Mesendoderm (in vitro differentiated cells): ENCODE measurements at regions not wholly inside any gene's neighbourhood (a gene's known extent, or its start where the extent isn't known, plus 50 kb on each side); places are given as distances from the start of the nearest gene placed in this dataset.

Experiments
- DNase-seq: peaks from one replicate; pipeline ENCODE4 v3.0.0; 2013
- H2AK5ac ChIP-seq: 2 replicates; pipeline ENCODE4 v1.6.1; 2013; ENCODE audit warnings: low read length, inconsistent platforms
- H2BK120ac ChIP-seq: 2 replicates; pipeline ENCODE4 v1.6.1; 2013; ENCODE audit warnings: low read depth, mild to moderate bottlenecking, low read length, moderate library complexity, mixed read lengths
- H2BK15ac ChIP-seq: replicated peaks from 2 replicates; pipeline ENCODE4 v1.6.1; 2013; ENCODE audit warnings: low read depth, mild to moderate bottlenecking, moderate library complexity
- H2BK5ac ChIP-seq: 2 replicates; pipeline ENCODE4 v1.6.1; 2013; ENCODE audit warnings: low read length, inconsistent platforms
- H3K18ac ChIP-seq: 2 replicates; pipeline ENCODE4 v1.6.1; 2013; ENCODE audit warnings: mild to moderate bottlenecking, low read length, mixed read lengths
- H3K23ac ChIP-seq: one replicate; pipeline ENCODE4 v1.6.1; 2013; ENCODE audit warnings: low read length
- H3K27ac ChIP-seq: 2 replicates; pipeline ENCODE4 v1.5.1; 2013; ENCODE audit warnings: low read depth, mild to moderate bottlenecking, inconsistent platforms, low read length, moderate library complexity
- H3K27me3 ChIP-seq: 2 replicates; pipeline ENCODE4 v1.6.1; 2013; ENCODE audit warnings: low read length, control low read depth, mild to moderate bottlenecking, inconsistent platforms; ENCODE audit not compliant: insufficient read depth, poor library complexity
- H3K36me3 ChIP-seq: 2 replicates; pipeline ENCODE4 v1.6.1; 2013; ENCODE audit warnings: low read length, inconsistent platforms; ENCODE audit not compliant: control insufficient read depth, insufficient read depth
- H3K4ac ChIP-seq: one replicate; pipeline ENCODE4 v1.6.1; 2013; ENCODE audit warnings: low read depth, mild to moderate bottlenecking, low read length, moderate library complexity
- H3K4me1 ChIP-seq: 2 replicates; pipeline ENCODE4 v1.6.1; 2013; ENCODE audit warnings: low read depth, low read length, inconsistent platforms; ENCODE audit not compliant: control insufficient read depth
- H3K4me2 ChIP-seq: 2 replicates; pipeline ENCODE4 v1.6.1; 2013; ENCODE audit warnings: low read length
- H3K4me3 ChIP-seq: 2 replicates; pipeline ENCODE4 v1.5.1; 2013; ENCODE audit warnings: mild to moderate bottlenecking, low read length
- H3K56ac ChIP-seq: one replicate; pipeline ENCODE4 v1.6.1; 2013; ENCODE audit warnings: low read length
- H3K79me1 ChIP-seq: 2 replicates; pipeline ENCODE4 v1.6.1; 2013; ENCODE audit warnings: low read length, inconsistent platforms
- H3K79me2 ChIP-seq: 2 replicates; pipeline ENCODE4 v1.6.1; 2013; ENCODE audit warnings: mild to moderate bottlenecking, low read length; ENCODE audit not compliant: control insufficient read depth, insufficient read depth
- H3K9ac ChIP-seq: 2 replicates; pipeline ENCODE4 v1.6.1; 2013; ENCODE audit warnings: low read length, inconsistent platforms
- H4K5ac ChIP-seq: one replicate; pipeline ENCODE4 v1.6.1; 2013; ENCODE audit warnings: low read length
- H4K8ac ChIP-seq: one replicate; pipeline ENCODE4 v1.6.1; 2013; ENCODE audit warnings: low read depth, mild to moderate bottlenecking, control low read depth, low read length, moderate library complexity
- WGBS: extraction: QIAGEN DNeasy Blood & Tissue Kit; methylation state at CpG from one replicate; pipeline ENCODE4 v1.1.7; 2013; ENCODE audit warnings: low lambda C conversion rate, missing lambda C conversion rate; ENCODE audit not compliant: insufficient coverage; ENCODE audit errors: extremely low coverage; 5-methylcytosine and 5-hydroxymethylcytosine counted together

GRCh38 chr2:104599787-104600510 lies 254.0 kb upstream of the POU3F3 start:
- no peak overlapping the region for H4K8ac ChIP-seq
- H3K4me3 ChIP-seq, result no peak overlapping the region
- no peak overlapping the region for H3K9ac ChIP-seq
- H3K27ac ChIP-seq, result no peak overlapping the region
- H3K4me2 ChIP-seq, result no peak overlapping the region
- no peak overlapping the region for H3K23ac ChIP-seq
- H3K56ac ChIP-seq, result no peak overlapping the region
- no peaks in the 10 kb centered on the region for H3K36me3 ChIP-seq
- no peak overlapping the region for H2AK5ac ChIP-seq
- no peaks in the 10 kb centered on the region for H3K79me1 ChIP-seq
- H3K4ac ChIP-seq, result no peak overlapping the region
- H2BK15ac ChIP-seq, result no peak overlapping the region
- no peaks in the 10 kb centered on the region for H3K27me3 ChIP-seq
- no peaks in the 10 kb centered on the region for H3K4me1 ChIP-seq
- WGBS, result no CpG with 5 or more reads among the region's 2 CpGs
- H3K79me2 ChIP-seq, result no peaks in the 10 kb centered on the region
- H4K5ac ChIP-seq, result no peak overlapping the region
- H3K18ac ChIP-seq, result no peak overlapping the region
- no peak overlapping the region for H2BK120ac ChIP-seq
- no peak overlapping the region for H2BK5ac ChIP-seq
- no peak for DNase-seq

- Histone ChIP-seq H3K18ac (no peak overlapping the region), H2AK5ac (no peak overlapping the region), H3K4me2 (no peak overlapping the region), H3K36me3 (no peaks in the 10 kb centered on the region), H3K9ac (no peak overlapping the region), H3K4me1 (no peaks in the 10 kb centered on the region), H2BK120ac (no peak overlapping the region), H3K56ac (no peak overlapping the region), H3K23ac (no peak overlapping the region), H2BK15ac (no peak overlapping the region), H4K8ac (no peak overlapping the region), H3K27me3 (no peaks in the 10 kb centered on the region), H3K4me3 (no peak overlapping the region), H3K79me2 (no peaks in the 10 kb centered on the region), H3K4ac (no peak overlapping the region), H4K5ac (no peak overlapping the region), H3K79me1 (no peaks in the 10 kb centered on the region), H3K27ac (no peak overlapping the region), H2BK5ac (no peak overlapping the region)
- no CpG with 5 or more reads among the region's 1 CpG for WGBS
- no peak for DNase-seq
These were observed 247.9 kb upstream of the POU3F3 start for GRCh38 chr2:104606056-104606455.

- WGBS, result no CpG with 5 or more reads among the region's 3 CpGs
- Histone ChIP-seq H3K4me3 (no peak overlapping the region), H3K9ac (no peak overlapping the region)
These were observed 237.1 kb upstream of the POU3F3 start for GRCh38 chr2:104616856-104617255.

DNA sequence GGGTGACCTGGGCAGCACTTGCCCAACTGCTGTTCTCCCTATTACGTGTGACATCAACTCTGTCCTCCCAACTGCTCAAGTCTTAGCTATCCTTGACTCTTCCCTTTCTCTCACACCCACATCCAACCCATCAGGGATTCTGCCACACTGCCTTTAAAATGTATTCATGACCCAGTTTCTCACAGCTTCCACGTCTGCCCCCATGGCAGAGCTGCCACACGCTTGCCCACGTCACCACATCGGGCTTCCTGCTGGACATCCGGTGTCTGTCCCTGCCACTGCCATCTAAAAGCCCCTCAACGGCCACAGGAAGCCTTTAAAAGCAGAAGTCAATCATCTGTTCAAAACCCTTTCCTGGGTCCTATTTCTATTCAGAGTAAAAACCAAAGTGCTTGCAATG lies 233.1 kb upstream of the POU3F3 start:
- Histone ChIP-seq H3K4me1 (no peaks in the 10 kb centered on the region), H2BK120ac (no peak overlapping the region), H3K79me2 (no peaks in the 10 kb centered on the region), H4K8ac (no peak overlapping the region), H3K4me3 (no peak overlapping the region), H3K36me3 (no peaks in the 10 kb centered on the region), H3K4ac (no peak overlapping the region), H3K9ac (no peak overlapping the region), H4K5ac (no peak overlapping the region), H3K4me2 (no peak overlapping the region), H3K23ac (no peak overlapping the region), H3K79me1 (no peaks in the 10 kb centered on the region), H3K27me3 (no peaks in the 10 kb centered on the region), H3K18ac (no peak overlapping the region), H3K27ac (no peak overlapping the region), H2BK15ac (no peak overlapping the region), H3K56ac (no peak overlapping the region), H2AK5ac (no peak overlapping the region), H2BK5ac (no peak overlapping the region)
- no peak for DNase-seq
- no CpG with 5 or more reads among the region's 7 CpGs for WGBS

More at GRCh38 chr2:104616856-104617255, 237.1 kb upstream of the POU3F3 start:
- H3K36me3 ChIP-seq, result no peaks in the 10 kb centered on the region
- H3K23ac ChIP-seq, result no peak overlapping the region
- no peak overlapping the region for H3K18ac ChIP-seq
- H3K27ac ChIP-seq, result no peak overlapping the region
- no peaks in the 10 kb centered on the region for H3K79me2 ChIP-seq
- H2BK5ac ChIP-seq, result no peak overlapping the region
- H3K56ac ChIP-seq, result no peak overlapping the region
- H3K4ac ChIP-seq, result no peak overlapping the region
- no peak overlapping the region for H2BK15ac ChIP-seq
- no peaks in the 10 kb centered on the region for H3K27me3 ChIP-seq
- no peak for DNase-seq
- no peak overlapping the region for H2AK5ac ChIP-seq
- H4K8ac ChIP-seq, result no peak overlapping the region
- H3K4me1 ChIP-seq, result no peaks in the 10 kb centered on the region
- H3K79me1 ChIP-seq, result no peaks in the 10 kb centered on the region
- H3K4me2 ChIP-seq, result no peak overlapping the region
- no peak overlapping the region for H4K5ac ChIP-seq
- no peak overlapping the region for H2BK120ac ChIP-seq

GRCh38 chr2:104635608-104636007 lies 218.3 kb upstream of the POU3F3 start:
- no CpG with 5 or more reads among the region's 5 CpGs for WGBS
- Histone ChIP-seq H2BK120ac (no peak overlapping the region), H3K36me3 (no peaks in the 10 kb centered on the region), H3K79me1 (no peaks in the 10 kb centered on the region), H2BK5ac (no peak overlapping the region), H3K4ac (no peak overlapping the region), H3K27me3 (no peaks in the 10 kb centered on the region), H2BK15ac (no peak overlapping the region), H3K56ac (no peak overlapping the region), H4K8ac (no peak overlapping the region), H3K4me2 (no peak overlapping the region), H3K4me1 (no peaks in the 10 kb centered on the region), H3K27ac (no peak overlapping the region), H2AK5ac (no peak overlapping the region), H3K79me2 (no peaks in the 10 kb centered on the region), H3K4me3 (no peak overlapping the region), H3K9ac (no peak overlapping the region), H3K23ac (no peak overlapping the region), H3K18ac (no peak overlapping the region), H4K5ac (no peak overlapping the region)
- DNase-seq, result no peak
